ENCODE measurements at regions not wholly inside any gene's neighbourhood (a gene's known extent, or its start where the extent isn't known, plus 50 kb on each side); places are given as distances from the start of the nearest gene placed in this dataset.

DNA sequence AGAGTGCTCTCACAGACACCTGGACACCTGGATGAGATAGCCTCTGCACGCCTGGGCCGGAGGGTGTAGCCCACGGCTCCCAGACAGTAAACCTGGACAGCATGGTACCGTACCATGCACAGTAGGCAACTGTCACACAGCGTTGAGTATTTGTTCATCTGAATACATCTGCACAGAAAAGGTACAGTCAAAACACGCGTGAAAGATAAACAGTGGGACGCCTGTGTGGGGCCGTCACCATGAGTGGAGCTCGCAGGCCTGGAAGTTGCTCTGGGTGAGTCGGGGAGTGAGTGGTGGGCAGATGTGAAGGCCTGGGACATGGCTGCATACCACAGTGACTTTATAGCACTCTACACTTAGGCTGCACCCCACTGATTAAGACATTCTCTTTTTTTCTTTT is 280.0 kb upstream of the SHH start:
- Mint-ChIP-seq H3K4me3 (no peak overlapping the region), H3K9me3 (no peaks in the 10 kb centered on the region), H3K4me1 (ENCODE audit: low read depth) (peaks cover 35% of the 10 kb centered on the region), H3K27me3 (no peaks in the 10 kb centered on the region), H3K27ac (no peak overlapping the region), H3K36me3 (ENCODE audit: low read depth) (no peaks in the 10 kb centered on the region)
- Histone ChIP-seq H3K27me3 (ENCODE audit: control insufficient read depth in 1 of 2, insufficient read depth in 2 of 2, low read length in 2 of 2) (no peaks in the 10 kb centered on the region), H3K9me3 (ENCODE audit: control insufficient read depth in 1 of 2, insufficient read depth in 1 of 2, low read length in 2 of 2) (peaks cover 0 to 35% of the 10 kb centered on the region in 2 experiments), H3K4me3 (ENCODE audit: low read length) (no peak overlapping the region), H3K4me1 (ENCODE audit: insufficient read depth, low read length) (peaks cover 23% of the 10 kb centered on the region), H3K36me3 (ENCODE audit: insufficient read depth, low read length) (no peaks in the 10 kb centered on the region), H3K27ac (ENCODE audit: low read depth in 1 of 2, low read length in 2 of 2) (no peak overlapping the region)
- intact Hi-C loops (cut with DNase I, micrococcal nuclease), result loop anchor here in 1 of 2 experiments (5.0 kb wide), 1 partner anchor 105 kb away; no protein-coding TSS in a partner anchor
- ChIA-PET CTCF (no interaction called here), POLR2A (no interaction called here)
- no peak for DNase-seq
- TF ChIP-seq CTCF (IDR thresholded peaks at IDR 0.05), result no peak
- no peak for ATAC-seq (ENCODE audit: poor library complexity)

- Mint-ChIP-seq H3K27me3 (no peaks in the 10 kb centered on the region), H3K9me3 (no peaks in the 10 kb centered on the region), H3K36me3 (ENCODE audit: low read depth) (no peaks in the 10 kb centered on the region), H3K4me1 (ENCODE audit: low read depth) (peaks cover 28% of the 10 kb centered on the region), H3K27ac (no peak overlapping the region), H3K4me3 (no peak overlapping the region)
- no peak for DNase-seq
- ATAC-seq (ENCODE audit: poor library complexity), result no peak
- H3K4me3 ChIP-seq (ENCODE audit: low read length), result no peak overlapping the region
- POLR2A ChIA-PET, result no interaction called here
- no peak for TF ChIP-seq CTCF (IDR thresholded peaks at IDR 0.05)
- CTCF ChIA-PET, result no interaction called here
- H3K36me3 ChIP-seq (ENCODE audit: insufficient read depth, low read length), result no peaks in the 10 kb centered on the region
- H3K4me1 ChIP-seq (ENCODE audit: insufficient read depth, low read length), result peaks cover 16% of the 10 kb centered on the region
- intact Hi-C loops (cut with DNase I, micrococcal nuclease), result loop anchor here in 1 of 2 experiments (5.0 kb wide), 1 partner anchor 104 kb away; no protein-coding TSS in a partner anchor
- H3K27ac ChIP-seq (ENCODE audit: low read depth in 1 of 2, low read length in 2 of 2), result no peak overlapping the region
- peaks cover 0 to 35% of the 10 kb centered on the region in 2 experiments for H3K9me3 ChIP-seq (ENCODE audit: control insufficient read depth in 1 of 2, insufficient read depth in 1 of 2, low read length in 2 of 2)
- H3K27me3 ChIP-seq (ENCODE audit: control insufficient read depth in 1 of 2, insufficient read depth in 2 of 2, low read length in 2 of 2), result no peaks in the 10 kb centered on the region
Observed at GRCh38 chr7:156091519-156092080, 279.3 kb upstream of the SHH start.

DNA sequence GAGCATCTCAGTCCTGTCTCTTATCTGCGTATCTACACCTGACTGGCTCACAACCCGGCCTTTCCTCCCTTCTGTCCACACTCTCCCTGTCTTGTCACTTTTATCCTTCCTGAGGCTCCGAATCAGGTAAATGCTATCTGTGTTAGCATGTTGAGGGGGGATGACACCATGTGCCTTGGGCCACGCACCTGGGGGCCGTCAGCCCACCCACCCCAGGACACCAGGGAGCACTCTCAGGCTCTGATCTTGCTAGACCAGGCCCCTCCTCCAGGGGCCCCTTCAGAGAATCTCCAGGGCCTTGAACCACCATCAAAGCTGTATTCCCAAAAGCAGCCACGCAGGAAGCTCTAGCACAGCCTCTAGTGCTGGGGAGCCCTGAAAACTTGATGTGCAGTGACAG is 278.7 kb upstream of the SHH start:
- Histone ChIP-seq H3K36me3 (ENCODE audit: insufficient read depth, low read length) (no peaks in the 10 kb centered on the region), H3K27me3 (ENCODE audit: control insufficient read depth in 1 of 2, insufficient read depth in 2 of 2, low read length in 2 of 2) (no peaks in the 10 kb centered on the region), H3K4me3 (ENCODE audit: low read length) (no peak overlapping the region), H3K4me1 (ENCODE audit: insufficient read depth, low read length) (peaks cover 10% of the 10 kb centered on the region), H3K9me3 (ENCODE audit: control insufficient read depth in 1 of 2, insufficient read depth in 1 of 2, low read length in 2 of 2) (peaks cover 0 to 35% of the 10 kb centered on the region in 2 experiments), H3K27ac (ENCODE audit: low read depth in 1 of 2, low read length in 2 of 2) (no peak overlapping the region)
- no peaks in the 10 kb centered on the region for H3K9me3 Mint-ChIP-seq
- no peaks in the 10 kb centered on the region for H3K27me3 Mint-ChIP-seq
- no peaks in the 10 kb centered on the region for H3K36me3 Mint-ChIP-seq (ENCODE audit: low read depth)
- DNase-seq (no peak), ATAC-seq (ENCODE audit: poor library complexity) (no peak)
- H3K4me3 Mint-ChIP-seq, result no peak overlapping the region
- POLR2A ChIA-PET, result no interaction called here
- CTCF ChIA-PET, result no interaction called here
- no peak for TF ChIP-seq CTCF (IDR thresholded peaks at IDR 0.05)
- H3K27ac Mint-ChIP-seq, result no peak overlapping the region
- H3K4me1 Mint-ChIP-seq (ENCODE audit: low read depth), result peaks cover 22% of the 10 kb centered on the region
- intact Hi-C loops (cut with DNase I, micrococcal nuclease), result loop anchor here in 1 of 2 experiments (5.0 kb wide), 1 partner anchor 104 kb away; no protein-coding TSS in a partner anchor

All from CD4-positive, alpha-beta T cell (primary cell).